Activated CD4-positive, alpha-beta memory T cell treated with anti-CD3 and anti-CD28 coated beads, Interleukin-2, amount 10 ng/mL, durations not matched to agents 7 days and 5 days (primary cell): ENCODE measurements at regions not wholly inside any gene's neighbourhood (a gene's known extent, or its start where the extent isn't known, plus 50 kb on each side); places are given as distances from the start of the nearest gene placed in this dataset.
A peak's percentile ranks its signal among the peaks of the same experiment; 100 is the strongest.
"Not testable (repeated sequence)": the region's sequence is repeated elsewhere in the genome, so short reads cannot be mapped to it uniquely, and the experiment has no call there.

Experiments used
- CTCF ChIA-PET: fragments of 350-600 bp; sonication (Branson Sonifier 250); formaldehyde crosslinking; loops from one replicate; lab custom pipeline; 2021; ENCODE audit warnings: antibody characterized with exemption, inconsistent platforms; lab: Charles Lee
- POLR2A ChIA-PET: fragments of 350-600 bp; sonication (Branson Sonifier 250); formaldehyde crosslinking; loops from one replicate; lab custom pipeline; 2021; ENCODE audit warnings: antibody characterized with exemption; lab: Charles Lee
- DNase-seq: peaks from one replicate; pipeline ENCODE4 v3.0.0-alpha.2; 2020
- H3K27ac Mint-ChIP-seq: one replicate; pipeline ENCODE4 v1.8.0; 2021; ENCODE audit warnings: mild to moderate bottlenecking, mixed read lengths
- H3K27me3 Mint-ChIP-seq: one replicate; pipeline ENCODE4 v1.8.0; 2021; ENCODE audit warnings: mixed read lengths
- H3K36me3 Mint-ChIP-seq: one replicate; pipeline ENCODE4 v1.8.0; 2021; ENCODE audit warnings: low read depth, mixed read lengths
- H3K4me1 Mint-ChIP-seq: one replicate; pipeline ENCODE4 v1.8.0; 2021; ENCODE audit warnings: mixed read lengths
- H3K4me3 Mint-ChIP-seq: one replicate; pipeline ENCODE4 v1.8.0; 2021; ENCODE audit warnings: mild to moderate bottlenecking, mixed read lengths
- H3K9me3 Mint-ChIP-seq: one replicate; pipeline ENCODE4 v1.8.0; 2021; ENCODE audit warnings: mixed read lengths

DNA sequence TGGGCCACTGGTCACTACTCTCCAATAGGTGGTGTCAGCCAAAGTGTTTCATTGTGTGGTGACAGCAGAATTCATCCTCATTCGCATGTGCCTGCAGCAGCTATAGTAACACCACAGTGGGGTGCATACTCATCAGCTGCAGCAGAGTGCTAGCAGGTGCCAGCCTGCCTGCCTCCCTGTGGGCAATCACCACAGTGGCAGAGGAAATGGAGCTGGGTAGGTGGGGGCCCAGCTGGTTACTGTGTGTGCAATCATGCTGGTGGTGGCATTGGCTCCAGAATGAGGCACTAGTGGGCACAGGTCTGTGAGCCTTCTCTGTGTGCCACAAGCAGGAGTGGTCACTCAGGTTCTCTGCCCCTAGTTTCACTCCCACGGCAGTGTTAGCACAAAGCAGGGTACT lies 579.2 kb downstream of the PTPRC start:
- DNase-seq = no peak
- Mint-ChIP-seq H3K27ac (no peak overlapping the region), H3K4me1 (no peaks in the 10 kb centered on the region), H3K27me3 (no peaks in the 10 kb centered on the region), H3K36me3 (no peaks in the 10 kb centered on the region), H3K9me3 (no peaks in the 10 kb centered on the region), H3K4me3 (no peak overlapping the region)
- ChIA-PET POLR2A (no interaction called here), CTCF (interaction anchor here (1.4 kb wide), 1 partner anchor 105 kb away, joined by 3 read pairs; no protein-coding TSS in a partner anchor)

DNA sequence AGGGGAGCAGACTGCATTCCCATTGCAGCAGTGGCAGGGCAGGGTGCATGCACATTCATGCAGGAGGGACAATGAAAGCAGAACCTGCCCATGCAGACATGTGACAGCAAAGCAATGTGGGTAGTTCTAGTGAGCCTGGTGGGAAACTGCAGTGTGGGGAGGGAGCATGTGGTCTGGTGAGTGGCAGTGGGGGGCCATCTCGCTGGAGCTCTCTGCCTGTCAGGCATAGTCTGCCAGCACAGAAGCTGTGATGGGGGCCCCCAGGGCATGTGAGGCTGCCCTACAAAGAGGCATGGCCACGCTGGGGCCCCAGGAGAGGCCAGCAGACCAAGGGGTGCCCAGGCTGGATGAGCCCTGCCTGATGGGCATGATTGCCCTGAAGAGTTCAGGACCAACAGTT lies 579.7 kb downstream of the PTPRC start:
- CTCF ChIA-PET = interaction anchor here (1.4 kb wide), 1 partner anchor 106 kb away, joined by 3 read pairs; no protein-coding TSS in a partner anchor
- POLR2A ChIA-PET = no interaction called here
- no peaks in the 10 kb centered on the region for H3K4me1 Mint-ChIP-seq
- H3K27me3 Mint-ChIP-seq = no peaks in the 10 kb centered on the region
- DNase-seq = no peak
- H3K27ac Mint-ChIP-seq = no peak overlapping the region
- no peaks in the 10 kb centered on the region for H3K36me3 Mint-ChIP-seq
- no peaks in the 10 kb centered on the region for H3K9me3 Mint-ChIP-seq
- no peak overlapping the region for H3K4me3 Mint-ChIP-seq

DNA sequence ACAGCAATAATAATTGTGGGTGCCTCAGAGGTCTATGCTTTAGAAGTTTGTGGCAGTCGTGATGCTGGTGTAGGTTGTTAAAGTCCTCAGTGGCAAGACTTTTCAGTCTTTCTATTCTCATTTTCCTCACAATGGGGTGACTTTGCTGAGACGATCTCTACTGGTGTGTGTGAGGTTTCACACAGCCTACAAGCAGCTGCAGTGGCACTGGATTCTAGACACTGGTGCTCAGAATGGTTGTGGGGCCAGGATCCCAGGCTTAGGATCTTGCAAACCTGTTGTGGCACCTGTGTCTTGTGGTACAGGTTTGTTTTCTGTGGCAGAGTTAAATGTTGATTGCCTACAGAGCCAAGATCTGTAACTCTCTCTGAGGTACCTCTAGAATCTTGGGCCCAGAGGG lies 581.2 kb downstream of the PTPRC start:
- H3K27me3 Mint-ChIP-seq = no peaks in the 10 kb centered on the region
- H3K4me1 Mint-ChIP-seq = no peaks in the 10 kb centered on the region
- ChIA-PET POLR2A (no interaction called here), CTCF (no interaction called here)
- no peaks in the 10 kb centered on the region for H3K36me3 Mint-ChIP-seq
- H3K27ac Mint-ChIP-seq = no peak overlapping the region
- no peaks in the 10 kb centered on the region for H3K9me3 Mint-ChIP-seq
- no peak overlapping the region for H3K4me3 Mint-ChIP-seq
- DNase-seq = no peak

DNA sequence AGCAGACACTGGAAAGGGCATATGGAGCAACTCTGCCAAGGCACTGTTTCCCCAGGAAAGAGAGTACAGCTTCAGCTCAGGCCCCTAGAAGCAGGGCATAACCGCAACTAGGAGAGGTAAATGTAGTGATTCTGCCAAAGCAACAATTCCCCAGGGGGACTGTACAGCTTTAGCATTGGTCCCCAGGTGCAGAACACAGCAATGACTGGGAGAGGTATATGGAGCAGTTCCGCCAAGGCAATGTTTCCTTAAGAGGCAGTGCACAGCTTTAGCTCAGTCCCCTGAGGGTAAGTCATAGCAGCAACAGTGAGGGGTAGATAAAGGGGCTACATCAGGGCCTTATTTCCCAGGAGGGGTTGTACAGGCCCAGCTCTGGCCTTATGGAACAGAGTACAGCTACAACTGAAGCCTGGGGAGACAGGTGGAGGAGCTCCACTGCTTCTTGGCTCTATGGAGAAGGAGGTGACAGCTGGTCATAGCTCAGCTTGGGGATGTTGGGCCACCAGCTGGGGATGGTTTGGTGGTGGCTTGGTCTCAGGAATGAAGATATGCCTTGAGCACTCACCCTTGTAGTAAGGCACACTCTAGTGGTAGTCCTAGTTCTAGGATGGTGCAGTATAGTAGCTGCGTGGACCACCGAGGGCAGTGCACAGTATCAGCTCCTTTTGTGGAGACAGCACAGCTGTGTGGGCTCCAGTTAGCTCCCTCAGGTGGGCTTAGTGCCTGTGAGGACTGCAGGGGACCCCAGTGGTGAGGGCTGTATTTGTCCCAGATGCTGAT lies 582.7 kb downstream of the PTPRC start:
- Mint-ChIP-seq H3K27me3 (no peaks in the 10 kb centered on the region), H3K36me3 (no peaks in the 10 kb centered on the region), H3K4me3 (no peak overlapping the region), H3K27ac (no peak overlapping the region), H3K4me1 (peaks cover 7% of the 10 kb centered on the region), H3K9me3 (no peaks in the 10 kb centered on the region)
- no peak for DNase-seq
- POLR2A ChIA-PET = interaction anchor here (1.0 kb wide), 1 partner anchor 286 kb away, joined by 3 read pairs; no protein-coding TSS in a partner anchor
- CTCF ChIA-PET = interaction anchor here (0.5 kb wide), 1 partner anchor 139 kb away, joined by 5 read pairs; no protein-coding TSS in a partner anchor

DNA sequence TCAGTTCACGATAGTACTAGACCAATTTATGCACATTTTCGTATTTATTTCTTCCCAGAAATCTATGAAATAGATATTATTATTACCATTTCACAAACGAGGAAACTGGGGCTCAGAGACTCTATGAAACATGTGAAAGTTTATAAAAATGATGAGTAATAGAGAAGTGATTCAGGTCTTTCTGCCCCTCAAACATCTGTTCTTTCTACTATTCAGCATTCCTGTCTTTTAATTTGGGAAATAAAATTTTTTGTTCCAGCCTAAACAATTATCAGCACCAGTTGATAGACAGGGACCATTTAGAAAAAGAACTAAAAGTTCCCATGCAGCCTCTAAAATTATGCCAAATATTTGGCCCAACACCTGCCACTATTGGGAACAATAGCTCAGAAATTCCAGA lies 585.1 kb downstream of the PTPRC start:
- H3K27me3 Mint-ChIP-seq = no peaks in the 10 kb centered on the region
- no peak overlapping the region for H3K4me3 Mint-ChIP-seq
- no peak overlapping the region for H3K27ac Mint-ChIP-seq
- DNase-seq = no peak
- peaks cover 7% of the 10 kb centered on the region for H3K4me1 Mint-ChIP-seq
- no peaks in the 10 kb centered on the region for H3K9me3 Mint-ChIP-seq
- no peaks in the 10 kb centered on the region for H3K36me3 Mint-ChIP-seq
- POLR2A ChIA-PET = no interaction called here
- CTCF ChIA-PET = no interaction called here

DNA sequence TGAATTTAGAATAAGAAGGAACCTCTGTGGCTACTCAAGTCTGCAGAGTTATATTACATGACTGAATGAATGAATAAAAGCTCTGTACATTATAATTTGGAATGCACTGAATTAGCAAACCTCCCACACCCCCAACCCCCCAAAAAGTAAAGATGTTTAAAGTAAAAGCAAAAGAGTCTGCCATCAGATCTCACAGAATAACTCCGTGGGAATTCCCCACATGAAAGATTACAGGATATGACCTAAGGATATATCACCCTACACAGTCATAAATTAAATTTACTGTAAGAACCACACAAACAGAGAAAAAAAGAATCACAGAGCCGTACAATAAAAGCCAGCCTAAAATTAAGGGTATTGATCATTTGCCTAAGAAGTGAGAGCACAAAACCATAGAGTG lies 587.3 kb downstream of the PTPRC start:
- peaks cover 7% of the 10 kb centered on the region for H3K4me1 Mint-ChIP-seq
- peak overlapping the region; percentile 17 for H3K4me3 Mint-ChIP-seq
- H3K9me3 Mint-ChIP-seq = no peaks in the 10 kb centered on the region
- no peaks in the 10 kb centered on the region for H3K27me3 Mint-ChIP-seq
- no peaks in the 10 kb centered on the region for H3K36me3 Mint-ChIP-seq
- POLR2A ChIA-PET = interaction anchor here (0.8 kb wide), 1 partner anchor 54 kb away, joined by 3 read pairs; no protein-coding TSS in a partner anchor
- no peak for DNase-seq
- H3K27ac Mint-ChIP-seq = no peak overlapping the region
- CTCF ChIA-PET = interaction anchor here (1.1 kb wide), 1 partner anchor 11 kb away, joined by 3 read pairs; no protein-coding TSS in a partner anchor

DNA sequence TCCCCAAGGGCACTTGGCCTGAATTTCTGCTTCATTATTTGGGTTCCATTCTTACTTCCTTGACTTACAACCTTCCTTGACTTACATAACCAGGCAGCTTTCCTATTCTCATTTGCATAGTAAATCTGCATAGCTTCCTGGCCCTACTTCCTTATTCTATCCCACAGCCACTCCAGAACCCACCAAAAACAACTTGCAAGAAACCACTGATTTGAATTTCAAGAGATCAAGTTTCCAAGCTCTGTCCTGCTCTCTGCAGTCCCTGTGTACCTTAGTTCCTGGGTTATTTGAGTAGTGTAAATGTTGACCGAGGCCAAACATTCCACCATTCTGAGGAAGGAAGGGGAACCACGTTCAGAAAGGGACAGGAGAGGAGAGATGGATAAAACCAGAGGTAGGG lies 603.3 kb downstream of the PTPRC start:
- CTCF ChIA-PET = interaction anchor here (1.0 to 2.3 kb wide), 6 partner anchors 129 to 485 kb away, joined by 3 to 9 read pairs (median 5); no protein-coding TSS in a partner anchor
- Mint-ChIP-seq H3K4me3 (no peak overlapping the region), H3K4me1 (peaks cover 9% of the 10 kb centered on the region), H3K9me3 (no peaks in the 10 kb centered on the region), H3K27ac (no peak overlapping the region), H3K36me3 (no peaks in the 10 kb centered on the region), H3K27me3 (peaks cover 3% of the 10 kb centered on the region)
- POLR2A ChIA-PET = interaction anchor here (1.4 kb wide), 1 partner anchor 69 kb away, joined by 3 read pairs; no protein-coding TSS in a partner anchor
- DNase-seq = no peak

DNA sequence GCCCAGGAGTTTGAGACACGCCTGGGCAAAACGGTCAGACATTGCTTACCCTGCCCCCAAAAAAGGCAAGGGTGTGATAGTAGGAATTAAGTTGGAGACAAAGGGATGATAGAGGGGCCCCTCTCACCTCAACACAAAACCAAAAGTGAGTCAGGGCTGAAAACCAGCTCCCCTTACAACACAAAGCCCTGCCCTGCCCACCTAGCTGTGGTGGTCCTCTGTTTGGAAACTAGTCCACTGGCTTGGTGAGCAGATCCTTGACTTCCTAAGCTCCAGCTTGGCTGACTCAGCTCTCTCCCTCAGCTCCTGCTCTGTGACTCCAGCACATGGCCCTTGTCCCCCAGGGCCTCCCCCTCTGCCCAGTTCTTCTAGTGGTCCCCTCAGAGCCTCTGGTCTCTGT lies 603.8 kb downstream of the PTPRC start:
- H3K9me3 Mint-ChIP-seq = no peaks in the 10 kb centered on the region
- ChIA-PET POLR2A (interaction anchor here (1.2 to 1.4 kb wide), 2 partner anchors 69 to 313 kb away, joined by 3 read pairs; no protein-coding TSS in a partner anchor), CTCF (interaction anchor here (1.2 to 2.3 kb wide), 7 partner anchors 10 to 491 kb away, joined by 3 to 9 read pairs (median 5); no protein-coding TSS in a partner anchor)
- H3K4me3 Mint-ChIP-seq = no peak overlapping the region
- no peaks in the 10 kb centered on the region for H3K36me3 Mint-ChIP-seq
- DNase-seq = no peak
- H3K27me3 Mint-ChIP-seq = peaks cover 3% of the 10 kb centered on the region
- peaks cover 9% of the 10 kb centered on the region for H3K4me1 Mint-ChIP-seq
- no peak overlapping the region for H3K27ac Mint-ChIP-seq

DNA sequence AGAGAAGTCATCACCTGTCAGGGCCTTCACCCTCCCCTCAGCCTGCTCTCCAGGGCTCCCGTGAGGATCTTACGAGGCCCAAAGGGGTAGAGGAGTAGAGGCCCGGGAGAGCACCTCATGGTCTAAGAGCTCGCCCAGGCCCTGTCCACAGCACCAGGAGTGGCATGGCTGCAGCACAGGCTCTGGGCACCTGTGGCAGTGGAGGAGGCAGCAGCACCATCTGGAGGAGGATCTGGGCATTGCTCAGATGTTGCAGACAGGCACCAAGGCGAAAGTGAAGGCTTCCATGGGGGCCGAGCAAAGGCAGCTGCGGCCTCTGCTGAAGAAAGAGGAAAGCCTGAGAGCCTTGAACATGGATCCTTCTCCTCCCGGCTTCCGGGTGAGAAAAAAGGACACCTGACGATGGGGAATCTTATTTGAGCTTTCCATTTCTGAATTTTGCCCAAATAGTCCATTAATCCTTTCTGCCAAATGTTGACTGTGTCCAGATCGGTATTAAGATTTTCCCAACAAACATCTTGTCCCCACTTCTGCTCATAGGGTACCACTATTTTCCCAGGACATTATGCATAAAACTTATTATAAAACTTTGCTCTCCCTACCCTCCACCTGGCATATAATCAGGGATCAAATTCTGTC lies 604.7 kb downstream of the PTPRC start:
- peak; percentile 81 for DNase-seq
- POLR2A ChIA-PET = interaction anchor here (1.2 kb wide), 1 partner anchor 313 kb away, joined by 3 read pairs; no protein-coding TSS in a partner anchor
- H3K27ac Mint-ChIP-seq = no peak overlapping the region
- H3K4me3 Mint-ChIP-seq = no peak overlapping the region
- H3K9me3 Mint-ChIP-seq = no peaks in the 10 kb centered on the region
- CTCF ChIA-PET = interaction anchor here (0.5 to 2.3 kb wide), 11 partner anchors 9 to 492 kb away, joined by 3 to 9 read pairs (median 4); no protein-coding TSS in a partner anchor
- no peaks in the 10 kb centered on the region for H3K36me3 Mint-ChIP-seq
- peaks cover 6% of the 10 kb centered on the region for H3K27me3 Mint-ChIP-seq
- H3K4me1 Mint-ChIP-seq = peaks cover 9% of the 10 kb centered on the region

DNA sequence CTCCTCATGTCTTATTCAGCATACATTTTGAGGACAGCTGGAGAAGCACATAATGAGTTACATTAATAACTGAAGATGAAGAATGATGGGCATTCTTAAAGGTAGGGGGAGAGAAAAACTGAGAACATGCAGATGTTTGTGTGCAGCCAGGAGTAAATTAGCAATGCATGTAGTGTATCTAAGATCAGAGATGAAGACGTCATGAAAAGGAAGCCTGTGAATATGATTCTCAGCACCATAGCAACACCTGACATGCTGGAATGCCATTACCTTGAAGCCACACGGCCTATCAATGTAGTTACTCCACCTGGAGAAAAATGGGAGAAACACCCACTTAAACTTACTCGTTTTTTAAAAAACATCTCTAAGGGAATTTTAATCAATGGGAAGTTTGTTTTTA lies 607.1 kb downstream of the PTPRC start:
- DNase-seq = no peak
- POLR2A ChIA-PET = no interaction called here
- CTCF ChIA-PET = no interaction called here
- Mint-ChIP-seq H3K27ac (no peak overlapping the region), H3K4me1 (peaks cover 9% of the 10 kb centered on the region), H3K36me3 (no peaks in the 10 kb centered on the region), H3K27me3 (peaks cover 16% of the 10 kb centered on the region), H3K9me3 (no peaks in the 10 kb centered on the region), H3K4me3 (no peak overlapping the region)

DNA sequence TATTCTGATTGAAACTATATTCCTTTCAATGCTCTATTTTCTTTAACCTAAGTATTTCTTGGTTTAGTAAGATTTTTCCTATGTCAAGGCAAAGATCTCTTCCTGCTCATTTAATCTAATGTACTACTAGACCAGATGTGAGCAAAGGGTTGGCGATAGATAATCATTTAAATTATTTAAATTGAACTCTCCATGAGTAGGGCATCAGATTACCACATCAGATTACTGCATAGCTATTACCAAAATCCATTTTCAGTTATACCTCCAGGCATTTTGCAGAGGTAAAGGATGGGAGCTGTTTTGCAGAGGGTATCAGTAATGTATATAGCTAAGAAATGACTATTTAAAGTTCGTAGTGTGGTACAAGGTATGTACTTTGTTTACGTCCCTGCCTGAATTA lies 607.9 kb downstream of the PTPRC start:
- H3K9me3 Mint-ChIP-seq = no peaks in the 10 kb centered on the region

DNA sequence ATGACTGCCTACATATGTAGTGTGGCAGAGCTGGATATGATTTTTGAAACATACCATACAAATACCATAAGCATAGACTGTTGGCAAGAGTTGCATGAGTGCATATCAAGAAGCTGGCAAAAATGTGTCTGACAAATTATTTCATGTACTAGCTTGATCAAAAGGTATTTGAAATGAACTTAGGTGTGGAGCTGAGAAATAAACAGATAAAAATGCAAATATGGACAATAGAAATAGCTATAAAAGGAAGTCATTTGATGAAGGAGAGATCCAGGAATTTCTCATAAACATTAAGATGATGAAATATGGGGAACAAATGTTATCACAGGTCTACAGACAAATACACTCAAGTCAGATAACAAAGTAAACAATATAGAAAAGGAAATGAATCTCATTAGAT lies 609.1 kb downstream of the PTPRC start:
- POLR2A ChIA-PET = no interaction called here
- no peak for DNase-seq
- no peak overlapping the region for H3K4me3 Mint-ChIP-seq
- no peak overlapping the region for H3K27ac Mint-ChIP-seq
- H3K9me3 Mint-ChIP-seq = no peaks in the 10 kb centered on the region
- no peaks in the 10 kb centered on the region for H3K36me3 Mint-ChIP-seq
- H3K27me3 Mint-ChIP-seq = peaks cover 20% of the 10 kb centered on the region
- CTCF ChIA-PET = no interaction called here
- peaks cover 5% of the 10 kb centered on the region for H3K4me1 Mint-ChIP-seq

More for the DNA sequence above, 607.9 kb downstream of the PTPRC start:
- ChIA-PET POLR2A (no interaction called here), CTCF (no interaction called here)
- DNase-seq = no peak
- H3K36me3 Mint-ChIP-seq = no peaks in the 10 kb centered on the region
- peaks cover 16% of the 10 kb centered on the region for H3K27me3 Mint-ChIP-seq
- no peak overlapping the region for H3K27ac Mint-ChIP-seq
- H3K4me3 Mint-ChIP-seq = no peak overlapping the region
- H3K4me1 Mint-ChIP-seq = peaks cover 9% of the 10 kb centered on the region

DNA sequence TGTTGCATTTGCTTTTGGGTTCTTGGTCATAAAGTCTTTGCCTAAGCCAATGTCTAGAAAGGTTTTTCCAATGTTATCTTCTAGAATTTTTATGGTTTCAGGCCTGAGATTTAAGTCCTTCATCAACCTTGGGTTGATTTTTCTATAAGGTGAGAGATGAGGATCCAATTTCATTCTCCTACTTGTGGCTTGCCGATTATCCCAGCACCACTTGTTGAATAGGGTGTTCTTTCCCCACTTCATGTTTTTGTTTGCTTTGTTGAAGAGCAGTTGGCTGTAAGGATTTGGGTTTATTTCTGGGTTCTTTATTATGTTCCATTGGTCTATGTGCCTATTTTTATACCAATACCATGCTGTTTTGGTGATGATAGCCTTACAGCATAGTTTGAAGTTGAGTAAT lies 615.2 kb downstream of the PTPRC start:
- H3K4me3 Mint-ChIP-seq, H3K27ac Mint-ChIP-seq, H3K9me3 Mint-ChIP-seq, POLR2A ChIA-PET, H3K36me3 Mint-ChIP-seq, DNase-seq, H3K4me1 Mint-ChIP-seq: not testable (repeated sequence)
- CTCF ChIA-PET = interaction anchor here (1.6 kb wide), 1 partner anchor 10 kb away, joined by 3 read pairs; no protein-coding TSS in a partner anchor
- peaks cover 30% of the 10 kb centered on the region for H3K27me3 Mint-ChIP-seq
